ENCODE measurements at regions not wholly inside any gene's neighbourhood (a gene's known extent, or its start where the extent isn't known, plus 50 kb on each side); places are given as distances from the start of the nearest gene placed in this dataset.

- no peaks in the 10 kb centered on the region for H3K36me3 ChIP-seq
- peaks cover 16% of the 10 kb centered on the region for H3K4me1 ChIP-seq
- no peaks in the 10 kb centered on the region for H3K27me3 ChIP-seq
- H3K27ac ChIP-seq = no peak overlapping the region
- intact Hi-C loops (cut with DNase I) = no loop called here
- no peak for TF ChIP-seq CTCF (IDR thresholded peaks at IDR 0.05)
- TF ChIP-seq POLR2A (IDR thresholded peaks at IDR 0.05) = no peak
- TF ChIP-seq POLR2AphosphoS5 (IDR thresholded peaks at IDR 0.05; ENCODE audit: insufficient read depth in 1 of 2, low read depth in 1 of 2) = no peak
- H3K4me3 ChIP-seq = no peak overlapping the region
- DNase-seq (ENCODE audit: extremely low spot score in 2 of 2) = no peak
- H3K9me3 ChIP-seq = no peaks in the 10 kb centered on the region
Measured at GRCh38 chr4:156578713-156579112, 392.9 kb downstream of the PDGFC start.

- DNase-seq (ENCODE audit: extremely low spot score in 2 of 2) = no peak
- Histone ChIP-seq H3K27me3 (no peaks in the 10 kb centered on the region), H3K9me3 (no peaks in the 10 kb centered on the region), H3K27ac (no peak overlapping the region), H3K36me3 (no peaks in the 10 kb centered on the region), H3K4me3 (no peak overlapping the region), H3K4me1 (peaks cover 16% of the 10 kb centered on the region)
- TF ChIP-seq CTCF (IDR thresholded peaks at IDR 0.05) (no peak), POLR2A (IDR thresholded peaks at IDR 0.05) (no peak), POLR2AphosphoS5 (IDR thresholded peaks at IDR 0.05; ENCODE audit: insufficient read depth in 1 of 2, low read depth in 1 of 2) (no peak)
- intact Hi-C loops (cut with DNase I) = no loop called here
Measured at GRCh38 chr4:156578005-156578404, 393.6 kb downstream of the PDGFC start.

GRCh38 chr4:156576946-156577345 lies 394.7 kb downstream of the PDGFC start:
- no peaks in the 10 kb centered on the region for H3K36me3 ChIP-seq
- TF ChIP-seq CTCF (IDR thresholded peaks at IDR 0.05) (no peak), POLR2AphosphoS5 (IDR thresholded peaks at IDR 0.05; ENCODE audit: insufficient read depth in 1 of 2, low read depth in 1 of 2) (no peak), POLR2A (IDR thresholded peaks at IDR 0.05) (no peak)
- no peaks in the 10 kb centered on the region for H3K9me3 ChIP-seq
- no peak overlapping the region for H3K4me3 ChIP-seq
- no peak overlapping the region for H3K27ac ChIP-seq
- intact Hi-C loops (cut with DNase I) = no loop called here
- no peak for DNase-seq (ENCODE audit: extremely low spot score in 2 of 2)
- H3K27me3 ChIP-seq = no peaks in the 10 kb centered on the region
- peaks cover 14% of the 10 kb centered on the region for H3K4me1 ChIP-seq

- Histone ChIP-seq H3K36me3 (no peaks in the 10 kb centered on the region), H3K4me3 (no peak overlapping the region), H3K27me3 (no peaks in the 10 kb centered on the region), H3K4me1 (peaks cover under 1% of the 10 kb centered on the region), H3K9me3 (no peaks in the 10 kb centered on the region), H3K27ac (no peak overlapping the region)
- TF ChIP-seq POLR2AphosphoS5 (IDR thresholded peaks at IDR 0.05; ENCODE audit: insufficient read depth in 1 of 2, low read depth in 1 of 2) = no peak
- TF ChIP-seq CTCF (IDR thresholded peaks at IDR 0.05) = no peak
- TF ChIP-seq POLR2A (IDR thresholded peaks at IDR 0.05) = no peak
- no peak for DNase-seq (ENCODE audit: extremely low spot score in 2 of 2)
- intact Hi-C loops (cut with DNase I) = no loop called here
Measured at GRCh38 chr4:156575430-156576073, 396.0 kb downstream of the PDGFC start.

GRCh38 chr4:156571146-156571545 lies 400.5 kb downstream of the PDGFC start:
- H3K27me3 ChIP-seq = no peaks in the 10 kb centered on the region
- intact Hi-C loops (cut with DNase I) = no loop called here
- no peak for TF ChIP-seq CTCF (IDR thresholded peaks at IDR 0.05)
- no peak for TF ChIP-seq POLR2AphosphoS5 (IDR thresholded peaks at IDR 0.05; ENCODE audit: insufficient read depth in 1 of 2, low read depth in 1 of 2)
- TF ChIP-seq POLR2A (IDR thresholded peaks at IDR 0.05) = no peak
- no peaks in the 10 kb centered on the region for H3K36me3 ChIP-seq
- no peaks in the 10 kb centered on the region for H3K4me1 ChIP-seq
- no peaks in the 10 kb centered on the region for H3K9me3 ChIP-seq
- no peak for DNase-seq (ENCODE audit: extremely low spot score in 2 of 2)
- no peak overlapping the region for H3K4me3 ChIP-seq
- no peak overlapping the region for H3K27ac ChIP-seq
